ENCODE measurements at regions not wholly inside any gene's neighbourhood (a gene's known extent, or its start where the extent isn't known, plus 50 kb on each side); places are given as distances from the start of the nearest gene placed in this dataset.
A peak's percentile ranks its signal among the peaks of the same experiment; 100 is the strongest.
"Not testable (repeated sequence)": the region's sequence is repeated elsewhere in the genome, so short reads cannot be mapped to it uniquely, and the experiment has no call there.

DNA sequence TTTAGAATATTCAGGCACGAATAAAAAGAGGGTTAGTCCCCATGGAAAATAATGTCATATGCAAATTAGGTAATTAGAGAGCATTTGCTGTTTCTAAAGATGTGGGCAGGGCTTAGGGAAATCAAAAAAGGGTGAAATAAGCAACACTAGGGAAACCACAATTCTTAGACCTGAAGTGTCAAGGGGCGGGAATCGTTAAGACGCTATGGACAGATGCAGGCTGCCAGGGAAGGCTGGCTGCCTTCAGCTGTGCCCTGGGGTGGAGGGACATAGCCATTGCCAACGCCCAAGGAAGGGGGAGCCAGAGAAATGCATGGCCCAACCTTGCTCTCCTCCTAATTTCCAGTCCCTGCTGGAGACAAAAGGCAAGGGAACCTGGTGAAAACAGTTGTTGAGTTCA is 141.7 kb upstream of the PROK2 start:
- WGBS, 2 donors (ENCODE audit: extremely low coverage in 2 of 2, insufficient read length in 2 of 2, insufficient replicate concordance in 1 of 2), result no CpG with 5 or more reads among the region's 5 CpGs

DNA sequence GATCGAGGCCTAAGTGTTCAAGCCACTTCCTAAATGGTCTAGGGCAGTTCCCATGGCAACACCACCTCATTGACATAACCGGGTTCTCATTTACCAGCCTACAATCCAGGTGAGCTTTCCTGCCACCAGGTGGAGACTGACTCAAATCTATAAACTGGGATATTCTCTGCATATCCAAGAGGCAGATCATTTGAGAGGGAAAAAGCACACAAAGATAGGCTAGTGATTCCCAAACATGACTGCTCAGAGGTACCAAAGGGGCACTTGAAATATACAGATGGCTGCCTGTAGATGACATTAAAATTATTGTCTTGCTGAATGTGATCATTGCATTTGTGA is 141.3 kb upstream of the PROK2 start:
- no peak overlapping the region for H2BK120ac ChIP-seq (ENCODE audit: low read depth, low read length)
- H3K4me1 ChIP-seq (ENCODE audit: control insufficient read depth in 2 of 2, insufficient read depth in 1 of 2, low read depth in 1 of 2, low read length in 2 of 2), result peaks cover 0 to 2% of the 10 kb centered on the region in 2 donors
- no peak overlapping the region for H2BK15ac ChIP-seq (ENCODE audit: low read length)
- H3K27me3 ChIP-seq (ENCODE audit: control insufficient read depth in 3 of 3, insufficient read depth in 3 of 3, low read depth in 1 of 3, low read length in 3 of 3), result no peaks in the 10 kb centered on the region
- H3K36me3 ChIP-seq (replicated peaks in 1 of 2; ENCODE audit: control insufficient read depth in 2 of 2, insufficient read depth in 2 of 2, low read length in 2 of 2), result no peaks in the 10 kb centered on the region
- H2BK5ac ChIP-seq (ENCODE audit: low read length), result no peak overlapping the region
- no peak overlapping the region for H3K23ac ChIP-seq (ENCODE audit: low read depth, low read length, poor library complexity)
- no peak overlapping the region for H2AK5ac ChIP-seq (ENCODE audit: low read depth, low read length)
- no peak overlapping the region for H4K8ac ChIP-seq (ENCODE audit: low read depth, low read length)
- H2AFZ ChIP-seq (ENCODE audit: low read length), result no peak overlapping the region
- no peak overlapping the region for H3K4me2 ChIP-seq (ENCODE audit: insufficient read depth, low read length, poor library complexity, severe bottlenecking)
- no peak overlapping the region for H3K4ac ChIP-seq (ENCODE audit: low read length)
- no CpG with 5 or more reads among the region's 2 CpGs for WGBS, 2 donors (ENCODE audit: extremely low coverage in 2 of 2, insufficient read length in 2 of 2, insufficient replicate concordance in 1 of 2)
- DNase-seq (ENCODE audit: low spot score), result no peak
- H3K4me3 ChIP-seq (ENCODE audit: low read length in 2 of 2), result no peak overlapping the region
- no peak overlapping the region for H3K9ac ChIP-seq (ENCODE audit: low read depth, low read length, poor library complexity)
- no peaks in the 10 kb centered on the region for H3K9me3 ChIP-seq (replicated peaks in 1 of 2; ENCODE audit: control insufficient read depth in 2 of 2, insufficient read depth in 1 of 2, low read depth in 1 of 2, low read length in 2 of 2)
- no peak overlapping the region for H3K27ac ChIP-seq (replicated peaks; ENCODE audit: low read length)
- no peak overlapping the region for H3K14ac ChIP-seq (ENCODE audit: low read length)
- H3K79me1 ChIP-seq (ENCODE audit: low read depth, low read length), result no peaks in the 10 kb centered on the region
- H4K91ac ChIP-seq (ENCODE audit: low read depth, low read length, poor library complexity), result no peak overlapping the region
- H3K18ac ChIP-seq (ENCODE audit: low read length), result no peak overlapping the region
- H2BK12ac ChIP-seq (ENCODE audit: low read length), result no peak overlapping the region

More for the DNA sequence above, 141.7 kb upstream of the PROK2 start:
- no peaks in the 10 kb centered on the region for H3K27me3 ChIP-seq (ENCODE audit: control insufficient read depth in 3 of 3, insufficient read depth in 3 of 3, low read depth in 1 of 3, low read length in 3 of 3)
- peak overlapping the region; percentile 24 for H3K9ac ChIP-seq (ENCODE audit: low read depth, low read length, poor library complexity)
- H2AK5ac ChIP-seq (ENCODE audit: low read depth, low read length), result no peak overlapping the region
- H3K4ac ChIP-seq (ENCODE audit: low read length), result no peak overlapping the region
- H4K8ac ChIP-seq (ENCODE audit: low read depth, low read length), result no peak overlapping the region
- H3K18ac ChIP-seq (ENCODE audit: low read length), result no peak overlapping the region
- no peaks in the 10 kb centered on the region for H3K36me3 ChIP-seq (replicated peaks in 1 of 2; ENCODE audit: control insufficient read depth in 2 of 2, insufficient read depth in 2 of 2, low read length in 2 of 2)
- no peak overlapping the region for H2BK15ac ChIP-seq (ENCODE audit: low read length)
- no peak overlapping the region for H3K23ac ChIP-seq (ENCODE audit: low read depth, low read length, poor library complexity)
- no peak overlapping the region for H2BK5ac ChIP-seq (ENCODE audit: low read length)
- H2AFZ ChIP-seq (ENCODE audit: low read length), result no peak overlapping the region
- H3K4me2 ChIP-seq (ENCODE audit: insufficient read depth, low read length, poor library complexity, severe bottlenecking), result no peak overlapping the region
- H3K79me1 ChIP-seq (ENCODE audit: low read depth, low read length), result no peaks in the 10 kb centered on the region
- H3K4me1 ChIP-seq (ENCODE audit: control insufficient read depth in 2 of 2, insufficient read depth in 1 of 2, low read depth in 1 of 2, low read length in 2 of 2), result peaks cover 0 to 2% of the 10 kb centered on the region in 2 donors
- no peak overlapping the region for H3K27ac ChIP-seq (replicated peaks; ENCODE audit: low read length)
- no peak for DNase-seq (ENCODE audit: low spot score)
- no peaks in the 10 kb centered on the region for H3K9me3 ChIP-seq (replicated peaks in 1 of 2; ENCODE audit: control insufficient read depth in 2 of 2, insufficient read depth in 1 of 2, low read depth in 1 of 2, low read length in 2 of 2)
- H2BK120ac ChIP-seq (ENCODE audit: low read depth, low read length), result no peak overlapping the region
- H3K14ac ChIP-seq (ENCODE audit: low read length), result no peak overlapping the region
- H4K91ac ChIP-seq (ENCODE audit: low read depth, low read length, poor library complexity), result no peak overlapping the region
- no peak overlapping the region for H3K4me3 ChIP-seq (ENCODE audit: low read length in 2 of 2)
- no peak overlapping the region for H2BK12ac ChIP-seq (ENCODE audit: low read length)

DNA sequence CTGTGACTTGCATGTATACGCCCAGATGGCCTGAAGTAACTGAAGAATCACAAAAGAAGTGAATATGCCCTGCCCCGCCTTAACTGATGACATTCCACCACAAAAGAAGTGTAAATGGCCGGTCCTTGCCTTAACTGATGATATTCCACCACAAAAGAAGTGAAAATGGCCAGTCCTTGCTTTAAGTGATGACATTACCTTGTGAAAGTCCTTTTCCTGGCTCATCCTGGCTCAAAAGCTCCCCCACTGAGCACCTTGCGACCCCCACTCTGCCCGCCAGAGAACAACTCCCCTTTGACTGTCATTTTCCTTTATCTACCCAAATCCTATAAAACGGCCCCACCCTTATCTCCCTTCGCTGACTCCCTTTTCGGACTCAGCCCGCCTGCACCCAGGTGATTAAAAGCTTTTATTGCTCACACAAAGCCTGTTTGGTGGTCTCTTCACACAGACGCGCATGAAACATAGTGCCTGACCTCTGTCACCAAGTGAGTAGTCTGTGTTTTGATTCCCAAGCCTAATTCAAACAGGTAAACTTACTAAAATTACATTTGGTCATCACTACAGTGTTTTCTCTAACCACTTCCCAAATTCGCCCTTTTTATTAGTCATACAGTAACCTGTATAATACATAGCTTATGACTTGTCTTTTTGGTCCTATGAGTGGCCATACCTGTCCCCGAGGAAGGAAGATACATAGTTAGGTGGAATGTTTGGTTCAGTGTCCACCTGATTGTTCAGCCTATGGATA is 140.7 kb upstream of the PROK2 start:
- not testable (repeated sequence) for H2BK12ac ChIP-seq (ENCODE audit: low read length); H3K23ac ChIP-seq (ENCODE audit: low read depth, low read length, poor library complexity); H3K18ac ChIP-seq (ENCODE audit: low read length); H2BK5ac ChIP-seq (ENCODE audit: low read length); H2AFZ ChIP-seq (ENCODE audit: low read length); DNase-seq (ENCODE audit: low spot score); H3K36me3 ChIP-seq (replicated peaks in 1 of 2; ENCODE audit: control insufficient read depth in 2 of 2, insufficient read depth in 2 of 2, low read length in 2 of 2); H3K4me1 ChIP-seq (ENCODE audit: control insufficient read depth in 2 of 2, insufficient read depth in 1 of 2, low read depth in 1 of 2, low read length in 2 of 2); H3K4ac ChIP-seq (ENCODE audit: low read length); H3K79me1 ChIP-seq (ENCODE audit: low read depth, low read length); H3K4me2 ChIP-seq (ENCODE audit: insufficient read depth, low read length, poor library complexity, severe bottlenecking); H3K14ac ChIP-seq (ENCODE audit: low read length); H3K27ac ChIP-seq (replicated peaks; ENCODE audit: low read length); H3K4me3 ChIP-seq (ENCODE audit: low read length in 2 of 2); H4K91ac ChIP-seq (ENCODE audit: low read depth, low read length, poor library complexity); H2AK5ac ChIP-seq (ENCODE audit: low read depth, low read length); H4K8ac ChIP-seq (ENCODE audit: low read depth, low read length); H3K9me3 ChIP-seq (replicated peaks in 1 of 2; ENCODE audit: control insufficient read depth in 2 of 2, insufficient read depth in 1 of 2, low read depth in 1 of 2, low read length in 2 of 2); H3K9ac ChIP-seq (ENCODE audit: low read depth, low read length, poor library complexity); H2BK15ac ChIP-seq (ENCODE audit: low read length); H2BK120ac ChIP-seq (ENCODE audit: low read depth, low read length); H3K27me3 ChIP-seq (ENCODE audit: control insufficient read depth in 3 of 3, insufficient read depth in 3 of 3, low read depth in 1 of 3, low read length in 3 of 3)
- WGBS, 2 donors (ENCODE audit: extremely low coverage in 2 of 2, insufficient read length in 2 of 2, insufficient replicate concordance in 1 of 2), result no CpG with 5 or more reads among the region's 13 CpGs

GRCh38 chr3:71924721-71925120 is 139.8 kb upstream of the PROK2 start:
- Histone ChIP-seq H3K14ac (ENCODE audit: low read length) (no peak overlapping the region), H2AFZ (ENCODE audit: low read length) (no peak overlapping the region), H2AK5ac (ENCODE audit: low read depth, low read length) (no peak overlapping the region), H3K36me3 (replicated peaks in 1 of 2; ENCODE audit: control insufficient read depth in 2 of 2, insufficient read depth in 2 of 2, low read length in 2 of 2) (no peaks in the 10 kb centered on the region), H2BK5ac (ENCODE audit: low read length) (no peak overlapping the region), H4K8ac (ENCODE audit: low read depth, low read length) (no peak overlapping the region), H3K9me3 (replicated peaks in 1 of 2; ENCODE audit: control insufficient read depth in 2 of 2, insufficient read depth in 1 of 2, low read depth in 1 of 2, low read length in 2 of 2) (no peaks in the 10 kb centered on the region), H3K23ac (ENCODE audit: low read depth, low read length, poor library complexity) (no peak overlapping the region), H4K91ac (ENCODE audit: low read depth, low read length, poor library complexity) (no peak overlapping the region), H3K9ac (ENCODE audit: low read depth, low read length, poor library complexity) (no peak overlapping the region), H2BK120ac (ENCODE audit: low read depth, low read length) (no peak overlapping the region), H3K27me3 (ENCODE audit: control insufficient read depth in 3 of 3, insufficient read depth in 3 of 3, low read depth in 1 of 3, low read length in 3 of 3) (peaks cover 0 to 2% (median 0%) of the 10 kb centered on the region in 3 experiments), H3K4me3 (ENCODE audit: low read length in 2 of 2) (no peak overlapping the region), H3K4me1 (ENCODE audit: control insufficient read depth in 2 of 2, insufficient read depth in 1 of 2, low read depth in 1 of 2, low read length in 2 of 2) (no peaks in the 10 kb centered on the region), H2BK12ac (ENCODE audit: low read length) (no peak overlapping the region), H3K4me2 (ENCODE audit: insufficient read depth, low read length, poor library complexity, severe bottlenecking) (no peak overlapping the region), H3K4ac (ENCODE audit: low read length) (no peak overlapping the region), H3K79me1 (ENCODE audit: low read depth, low read length) (no peaks in the 10 kb centered on the region), H3K18ac (ENCODE audit: low read length) (no peak overlapping the region), H3K27ac (replicated peaks; ENCODE audit: low read length) (no peak overlapping the region), H2BK15ac (ENCODE audit: low read length) (no peak overlapping the region)
- no CpG with 5 or more reads among the region's 2 CpGs for WGBS, 2 donors (ENCODE audit: extremely low coverage in 2 of 2, insufficient read length in 2 of 2, insufficient replicate concordance in 1 of 2)
- DNase-seq (ENCODE audit: low spot score), result no peak

All from neuronal stem cell (in vitro differentiated cells).